Neural progenitor cell (in vitro differentiated cells): ENCODE measurements at regions not wholly inside any gene's neighbourhood (a gene's known extent, or its start where the extent isn't known, plus 50 kb on each side); places are given as distances from the start of the nearest gene placed in this dataset.

Source experiments
- DNase-seq: peaks from one replicate; pipeline ENCODE4 v3.0.0-alpha.2; 2016; ENCODE audit warnings: low spot score
- H2AFZ ChIP-seq: fragments of 200-600 bp; sonication (generic); replicated peaks from 2 replicates; pipeline ENCODE4 v1.6.1; 2016; ENCODE audit warnings: antibody characterized with exemption
- H3F3A ChIP-seq: fragments of 200-600 bp; sonication (generic); 2 replicates; pipeline ENCODE4 v1.6.1; 2016; ENCODE audit warnings: antibody characterized with exemption, low read depth
- H3K27ac ChIP-seq: fragments of 200-600 bp; sonication (generic); 2 replicates; pipeline ENCODE4 v1.5.1; 2016; ENCODE audit warnings: mild to moderate bottlenecking
- H3K27me3 ChIP-seq: fragments of 200-600 bp; sonication (generic); 2 replicates; pipeline ENCODE4 v1.6.1; 2016; ENCODE audit warnings: mild to moderate bottlenecking, moderate library complexity
- H3K36me3 ChIP-seq: fragments of 200-600 bp; sonication (generic); 2 replicates; pipeline ENCODE4 v1.5.1; 2016
- H3K4me1 ChIP-seq: fragments of 200-600 bp; sonication (generic); 2 replicates; pipeline ENCODE4 v1.6.1; 2016; ENCODE audit warnings: mixed run types
- H3K4me2 ChIP-seq: fragments of 200-600 bp; sonication (generic); 2 replicates; pipeline ENCODE4 v1.6.1; 2016
- H3K4me3 ChIP-seq: fragments of 200-600 bp; sonication (generic); 2 replicates; pipeline ENCODE4 v1.5.1; 2016
- H3K79me2 ChIP-seq: fragments of 200-600 bp; sonication (generic); 2 replicates; pipeline ENCODE4 v1.6.1; 2016; ENCODE audit warnings: low read depth
- H3K9ac ChIP-seq: fragments of 200-600 bp; sonication (generic); 2 replicates; pipeline ENCODE4 v1.6.1; 2016
- H3K9me3 ChIP-seq: fragments of 200-600 bp; sonication (generic); 2 replicates; pipeline ENCODE4 v1.5.1; 2016; ENCODE audit warnings: low read depth
- H4K20me1 ChIP-seq: fragments of 200-600 bp; sonication (generic); 2 replicates; pipeline ENCODE4 v1.6.1; 2016; ENCODE audit warnings: low read depth
- H3K27ac Mint-ChIP-seq: 3 replicates; pipeline ENCODE4 v1.8.0; 2021; ENCODE audit warnings: mixed read lengths
- H3K27me3 Mint-ChIP-seq: 2 replicates; pipeline ENCODE4 v1.8.0; 2022; ENCODE audit warnings: low read depth, mild to moderate bottlenecking, inconsistent platforms, moderate library complexity, mixed read lengths; ENCODE audit not compliant: insufficient read depth
- H3K36me3 Mint-ChIP-seq: 3 replicates; pipeline ENCODE4 v1.8.0; 2021; ENCODE audit warnings: mixed read lengths
- H3K4me1 Mint-ChIP-seq: 3 replicates; pipeline ENCODE4 v1.8.0; 2021; ENCODE audit warnings: mixed read lengths
- H3K4me3 Mint-ChIP-seq: 3 replicates; pipeline ENCODE4 v1.8.0; 2021; ENCODE audit warnings: mild to moderate bottlenecking, moderate library complexity, mixed read lengths
- H3K9me3 Mint-ChIP-seq: 3 replicates; pipeline ENCODE4 v1.8.0; 2020; ENCODE audit warnings: mixed read lengths
- EZH2 ChIP-seq: fragments of 200-600 bp; sonication (generic); IDR thresholded peaks from 2 replicates; pipeline ENCODE4 v1.6.1; 2017; ENCODE audit warnings: antibody characterized with exemption, mild to moderate bottlenecking, moderate library complexity
- EZH2phosphoT487 ChIP-seq: fragments of 200-600 bp; sonication (generic); IDR thresholded peaks from 2 replicates; pipeline ENCODE4 v1.6.1; 2017; ENCODE audit warnings: antibody characterized with exemption
- TF ChIP-seq, protein P1 (sequence below): fragments of 200-600 bp; sonication (generic); IDR thresholded peaks from 2 replicates; pipeline ENCODE4 v1.5.1; 2017; ENCODE audit warnings: antibody characterized with exemption, mild to moderate bottlenecking

DNA sequence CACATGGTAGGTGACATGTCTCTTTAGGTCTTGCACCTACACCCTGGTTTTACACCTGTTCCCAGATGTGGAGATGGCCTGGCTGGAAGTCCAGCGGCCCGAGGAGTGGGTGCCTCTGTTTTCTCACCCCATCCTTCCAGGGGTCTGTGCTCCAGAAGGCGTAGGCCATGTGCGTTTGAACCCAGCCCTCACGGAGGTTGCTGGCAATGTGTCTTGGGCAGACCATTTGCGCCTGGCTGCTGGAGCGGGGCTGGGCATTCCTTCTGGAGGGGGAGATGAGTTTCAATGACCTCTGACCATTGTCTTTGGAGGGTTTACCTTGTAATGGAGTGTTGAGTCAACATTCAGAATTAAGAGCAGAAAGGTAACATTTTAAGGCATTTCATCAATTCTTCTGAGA lies 54.8 kb upstream of the ZNF536 start:
- Mint-ChIP-seq H3K9me3 (peaks cover 3% of the 10 kb centered on the region), H3K4me3 (no peak overlapping the region), H3K4me1 (peaks cover 13% of the 10 kb centered on the region), H3K27me3 (peaks cover 6% of the 10 kb centered on the region), H3K36me3 (peaks cover 3% of the 10 kb centered on the region), H3K27ac (no peak overlapping the region)
- H3K9me3 ChIP-seq = no peaks in the 10 kb centered on the region
- peaks cover 4% of the 10 kb centered on the region for H3K4me1 ChIP-seq
- no peaks in the 10 kb centered on the region for H3K27me3 ChIP-seq
- no peak overlapping the region for H3K27ac ChIP-seq
- no peak overlapping the region for H3K4me3 ChIP-seq
- H2AFZ ChIP-seq = no peak overlapping the region
- TF ChIP-seq EZH2 (no peak), EZH2phosphoT487 (no peak)
- no peaks in the 10 kb centered on the region for H4K20me1 ChIP-seq
- no peak overlapping the region for H3K4me2 ChIP-seq
- no peaks in the 10 kb centered on the region for H3F3A ChIP-seq
- no peaks in the 10 kb centered on the region for H3K36me3 ChIP-seq
- no peak overlapping the region for H3K9ac ChIP-seq
- no peaks in the 10 kb centered on the region for H3K79me2 ChIP-seq
- DNase-seq = no peak

DNA sequence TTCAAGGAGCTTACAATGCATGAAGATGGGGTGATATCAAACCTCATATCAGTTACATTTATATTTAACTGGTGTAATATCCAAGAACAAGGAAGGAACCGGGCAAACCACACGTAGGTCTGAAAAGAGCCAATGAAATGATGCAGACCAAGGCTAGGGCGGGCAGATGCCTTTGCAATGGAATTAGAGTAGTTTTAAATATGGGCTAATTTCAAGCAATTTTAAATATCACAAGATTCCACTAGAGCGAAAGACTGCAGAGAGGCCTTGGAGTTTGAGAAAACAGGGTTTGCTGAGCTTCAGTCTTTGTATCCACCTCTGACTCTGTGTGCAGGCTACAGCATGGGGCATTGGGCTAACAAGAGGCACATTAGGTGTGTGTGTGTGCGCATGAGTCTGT lies 53.9 kb upstream of the ZNF536 start:
- peaks cover 4% of the 10 kb centered on the region for H3K4me1 ChIP-seq
- peaks cover 3% of the 10 kb centered on the region for H3K9me3 Mint-ChIP-seq
- H3K9me3 ChIP-seq = no peaks in the 10 kb centered on the region
- H4K20me1 ChIP-seq = no peaks in the 10 kb centered on the region
- no peaks in the 10 kb centered on the region for H3F3A ChIP-seq
- H3K36me3 Mint-ChIP-seq = peaks cover 3% of the 10 kb centered on the region
- H3K4me3 Mint-ChIP-seq = no peak overlapping the region
- no peaks in the 10 kb centered on the region for H3K36me3 ChIP-seq
- no peak for DNase-seq
- H3K27me3 ChIP-seq = no peaks in the 10 kb centered on the region
- H3K79me2 ChIP-seq = no peaks in the 10 kb centered on the region
- TF ChIP-seq EZH2phosphoT487 (no peak), EZH2 (no peak)
- TF ChIP-seq, protein P1, sequence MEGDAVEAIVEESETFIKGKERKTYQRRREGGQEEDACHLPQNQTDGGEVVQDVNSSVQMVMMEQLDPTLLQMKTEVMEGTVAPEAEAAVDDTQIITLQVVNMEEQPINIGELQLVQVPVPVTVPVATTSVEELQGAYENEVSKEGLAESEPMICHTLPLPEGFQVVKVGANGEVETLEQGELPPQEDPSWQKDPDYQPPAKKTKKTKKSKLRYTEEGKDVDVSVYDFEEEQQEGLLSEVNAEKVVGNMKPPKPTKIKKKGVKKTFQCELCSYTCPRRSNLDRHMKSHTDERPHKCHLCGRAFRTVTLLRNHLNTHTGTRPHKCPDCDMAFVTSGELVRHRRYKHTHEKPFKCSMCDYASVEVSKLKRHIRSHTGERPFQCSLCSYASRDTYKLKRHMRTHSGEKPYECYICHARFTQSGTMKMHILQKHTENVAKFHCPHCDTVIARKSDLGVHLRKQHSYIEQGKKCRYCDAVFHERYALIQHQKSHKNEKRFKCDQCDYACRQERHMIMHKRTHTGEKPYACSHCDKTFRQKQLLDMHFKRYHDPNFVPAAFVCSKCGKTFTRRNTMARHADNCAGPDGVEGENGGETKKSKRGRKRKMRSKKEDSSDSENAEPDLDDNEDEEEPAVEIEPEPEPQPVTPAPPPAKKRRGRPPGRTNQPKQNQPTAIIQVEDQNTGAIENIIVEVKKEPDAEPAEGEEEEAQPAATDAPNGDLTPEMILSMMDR = no peak
- peaks cover 6% of the 10 kb centered on the region for H3K27me3 Mint-ChIP-seq
- no peak overlapping the region for H3K4me2 ChIP-seq
- H3K4me1 Mint-ChIP-seq = peaks cover 13% of the 10 kb centered on the region
- no peak overlapping the region for H3K27ac Mint-ChIP-seq
- no peak overlapping the region for H3K9ac ChIP-seq
- H3K4me3 ChIP-seq = no peak overlapping the region
- H2AFZ ChIP-seq = no peak overlapping the region
- no peak overlapping the region for H3K27ac ChIP-seq

DNA sequence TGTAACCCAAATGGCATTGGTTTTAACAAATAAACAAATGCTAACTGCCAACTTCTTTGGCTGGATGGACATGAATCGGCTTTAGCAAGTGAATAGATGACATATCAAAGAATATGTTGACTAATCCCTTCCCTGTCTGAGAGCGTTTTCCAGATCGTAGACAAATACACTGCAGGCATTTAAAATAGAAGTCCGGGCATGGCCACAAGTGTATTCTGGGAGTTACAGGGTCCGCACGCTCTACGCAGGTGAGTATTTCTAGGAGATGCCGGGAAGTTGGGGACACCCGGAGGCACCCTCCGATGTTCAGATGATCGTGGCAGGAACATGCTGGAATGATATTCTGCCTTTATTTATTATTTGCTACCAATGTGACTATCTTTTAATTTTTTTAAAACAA lies 53.2 kb upstream of the ZNF536 start:
- Histone ChIP-seq H3K36me3 (no peaks in the 10 kb centered on the region), H4K20me1 (no peaks in the 10 kb centered on the region), H3K27ac (no peak overlapping the region), H3K4me1 (peaks cover 4% of the 10 kb centered on the region), H3K9ac (no peak overlapping the region), H3K27me3 (no peaks in the 10 kb centered on the region), H3F3A (no peaks in the 10 kb centered on the region), H3K9me3 (no peaks in the 10 kb centered on the region), H3K4me3 (no peak overlapping the region), H3K4me2 (no peak overlapping the region), H2AFZ (no peak overlapping the region), H3K79me2 (no peaks in the 10 kb centered on the region)
- no peak for DNase-seq
- Mint-ChIP-seq H3K27ac (no peak overlapping the region), H3K4me1 (peaks cover 13% of the 10 kb centered on the region), H3K27me3 (peaks cover 8% of the 10 kb centered on the region), H3K36me3 (peaks cover 3% of the 10 kb centered on the region), H3K4me3 (no peak overlapping the region), H3K9me3 (peaks cover 3% of the 10 kb centered on the region)
- TF ChIP-seq EZH2phosphoT487 (no peak), EZH2 (no peak)
- TF ChIP-seq, protein P1 = no peak

DNA sequence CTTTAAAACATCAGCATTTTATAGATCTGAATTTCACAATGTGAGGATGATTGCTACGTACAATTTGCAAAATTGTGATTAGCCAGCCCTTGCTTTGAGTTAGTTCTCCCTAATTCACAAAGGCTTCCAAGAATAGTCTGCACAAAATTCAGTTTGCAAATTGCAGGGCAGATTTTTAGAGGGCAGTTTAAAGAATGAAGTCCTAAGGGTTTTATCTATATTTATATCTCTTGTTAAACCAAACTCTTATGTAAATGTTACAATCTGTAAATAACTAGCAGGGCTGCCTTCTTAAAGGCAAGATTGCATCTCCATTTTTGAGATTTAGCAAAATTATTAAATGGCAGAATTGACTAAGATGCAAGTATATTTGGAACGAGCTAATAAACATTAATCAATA lies 52.8 kb upstream of the ZNF536 start:
- Histone ChIP-seq H3K4me2 (no peak overlapping the region), H4K20me1 (no peaks in the 10 kb centered on the region), H2AFZ (no peak overlapping the region), H3K79me2 (no peaks in the 10 kb centered on the region), H3K36me3 (no peaks in the 10 kb centered on the region), H3K4me3 (no peak overlapping the region), H3K4me1 (peaks cover 4% of the 10 kb centered on the region), H3K9me3 (no peaks in the 10 kb centered on the region), H3K27ac (no peak overlapping the region), H3F3A (no peaks in the 10 kb centered on the region), H3K9ac (no peak overlapping the region), H3K27me3 (no peaks in the 10 kb centered on the region)
- no peak for DNase-seq
- H3K4me1 Mint-ChIP-seq = peaks cover 13% of the 10 kb centered on the region
- peaks cover 3% of the 10 kb centered on the region for H3K9me3 Mint-ChIP-seq
- no peak overlapping the region for H3K27ac Mint-ChIP-seq
- TF ChIP-seq, protein P1 = no peak
- TF ChIP-seq EZH2 = no peak
- TF ChIP-seq EZH2phosphoT487 = no peak
- no peak overlapping the region for H3K4me3 Mint-ChIP-seq
- H3K36me3 Mint-ChIP-seq = peaks cover 3% of the 10 kb centered on the region
- H3K27me3 Mint-ChIP-seq = peaks cover 11% of the 10 kb centered on the region
